COR-L47 (cell line): ENCODE measurements at regions not wholly inside any gene's neighbourhood (a gene's known extent, or its start where the extent isn't known, plus 50 kb on each side); places are given as distances from the start of the nearest gene placed in this dataset.
"Not testable (repeated sequence)": the region's sequence is repeated elsewhere in the genome, so short reads cannot be mapped to it uniquely, and the experiment has no call there.

Experiments
- DNase-seq: peaks from one replicate; lab custom pipeline; 2025; lab: John Stamatoyannopoulos, UW

DNA sequence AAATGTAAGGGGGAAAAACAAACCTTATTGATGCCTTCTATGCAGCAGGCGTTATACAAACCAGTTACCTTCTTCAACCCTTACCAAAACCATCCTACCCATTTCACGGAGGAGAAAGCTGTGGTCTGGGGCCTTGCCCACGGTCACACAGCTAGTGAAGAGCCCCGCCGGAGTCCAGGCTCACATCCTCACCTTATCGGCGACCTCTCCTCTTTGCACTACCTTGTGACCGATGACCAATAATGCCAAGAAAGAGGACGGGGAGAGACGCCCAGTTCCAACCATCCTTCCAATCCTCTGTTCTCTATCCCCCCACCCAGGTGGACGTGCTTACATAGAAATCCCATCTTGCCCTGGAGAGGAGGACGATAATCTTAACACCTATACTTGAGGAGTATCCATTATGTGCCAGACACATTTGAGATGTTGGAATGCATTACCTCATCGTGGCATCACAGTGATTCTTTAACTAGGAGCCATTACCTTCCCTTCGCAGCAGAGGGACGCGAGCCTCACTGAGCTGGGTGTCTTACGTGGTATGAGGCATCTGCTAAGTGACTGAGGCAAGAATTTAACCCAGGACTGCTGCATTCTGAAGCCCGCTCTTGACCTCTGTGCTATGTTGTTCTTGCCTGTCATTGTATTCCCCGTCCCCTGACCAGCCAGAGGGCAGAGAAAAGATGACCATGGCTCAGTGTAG is 253.7 kb upstream of the B3GAT1 start:
- no peak for DNase-seq

DNA sequence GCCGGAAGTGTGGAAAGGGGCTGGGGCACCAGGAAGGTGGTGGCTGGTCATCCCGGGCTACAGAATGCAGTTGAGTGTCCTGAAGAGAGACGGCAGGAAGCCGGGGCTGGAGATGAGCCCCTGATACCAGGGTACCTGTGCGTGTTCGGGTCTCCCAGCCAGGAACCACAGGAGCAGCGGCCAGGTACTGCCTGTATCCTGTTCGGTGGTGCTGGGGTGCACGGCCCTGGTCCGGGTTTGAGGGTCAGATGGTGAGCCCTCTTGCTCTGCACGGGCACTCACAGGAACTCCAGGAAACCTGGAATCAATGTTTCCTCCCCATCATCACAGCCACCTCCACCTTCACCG is 253.1 kb upstream of the B3GAT1 start:
- no peak for DNase-seq

DNA sequence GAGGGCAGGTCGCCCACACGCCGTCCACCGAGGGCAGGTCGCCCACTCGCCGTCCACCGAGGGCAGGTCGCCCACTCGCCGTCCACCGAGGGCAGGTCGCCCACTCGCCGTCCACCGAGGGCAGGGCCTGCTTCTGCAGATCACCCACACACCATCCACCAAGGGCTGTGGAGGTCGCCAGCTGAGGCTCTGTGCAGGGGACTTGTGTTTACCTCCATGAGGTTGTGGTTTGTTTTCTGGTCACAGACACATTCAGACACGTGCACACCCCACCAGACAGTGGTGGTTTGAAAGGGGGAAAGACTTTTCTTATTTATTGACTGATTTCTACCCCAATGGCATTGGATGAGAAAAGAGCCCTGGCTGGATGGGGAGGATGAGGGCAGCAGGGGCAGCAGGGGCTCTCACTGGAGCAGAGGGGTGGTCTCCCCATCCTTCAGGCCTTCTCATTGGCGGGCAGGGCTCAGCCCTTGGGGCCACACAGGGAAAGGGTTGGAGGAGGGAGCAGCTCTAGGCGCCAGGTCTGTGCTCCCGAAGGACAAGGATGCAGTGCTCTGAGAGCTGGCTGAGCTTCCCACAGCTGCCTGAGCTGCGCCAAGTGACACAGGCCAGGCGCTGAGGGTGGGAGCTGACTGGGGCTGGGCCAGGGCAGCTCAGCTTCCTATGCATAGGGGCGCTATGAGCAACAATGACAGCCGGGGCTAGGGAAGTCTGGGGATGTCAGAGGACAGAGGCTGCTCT is 252.6 kb upstream of the B3GAT1 start:
- DNase-seq, result no peak

DNA sequence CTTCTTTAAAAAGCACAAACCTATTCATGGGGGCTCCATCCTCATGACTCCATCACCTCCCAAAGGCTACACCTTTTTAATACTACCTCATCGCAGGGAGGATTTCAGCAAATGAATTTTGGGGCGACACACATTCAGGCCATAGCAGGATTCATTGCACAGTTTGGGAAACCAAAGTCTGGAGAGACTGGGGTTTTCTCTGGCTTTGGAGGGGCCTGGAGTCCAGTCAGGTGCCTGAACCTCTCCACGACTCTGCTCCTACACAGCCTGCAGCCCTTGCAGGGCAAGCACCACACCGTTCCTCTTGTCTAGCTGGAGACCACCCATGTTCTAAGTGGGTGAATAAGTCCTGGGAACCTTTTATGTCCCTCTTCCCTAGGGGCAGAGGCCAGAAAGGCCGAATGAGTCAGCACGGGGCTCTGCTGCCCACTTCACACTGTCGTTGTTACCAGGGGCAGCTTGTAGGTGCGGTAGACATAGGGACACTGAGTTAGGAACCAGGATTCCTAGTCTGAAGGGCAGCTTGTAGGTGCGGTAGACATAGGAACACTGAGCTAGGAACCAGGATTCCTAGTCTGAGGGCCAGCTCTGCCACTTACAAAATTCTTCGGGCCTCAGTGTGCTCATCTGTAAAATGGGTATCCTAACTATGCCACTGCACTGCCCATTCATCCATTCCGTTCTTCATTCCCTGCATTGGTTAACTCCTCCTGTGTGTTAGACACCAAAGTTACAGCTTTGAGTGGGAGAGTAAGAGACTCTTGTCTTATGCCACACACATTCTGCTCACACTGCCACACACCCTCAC is 251.7 kb upstream of the B3GAT1 start:
- DNase-seq, result no peak

DNA sequence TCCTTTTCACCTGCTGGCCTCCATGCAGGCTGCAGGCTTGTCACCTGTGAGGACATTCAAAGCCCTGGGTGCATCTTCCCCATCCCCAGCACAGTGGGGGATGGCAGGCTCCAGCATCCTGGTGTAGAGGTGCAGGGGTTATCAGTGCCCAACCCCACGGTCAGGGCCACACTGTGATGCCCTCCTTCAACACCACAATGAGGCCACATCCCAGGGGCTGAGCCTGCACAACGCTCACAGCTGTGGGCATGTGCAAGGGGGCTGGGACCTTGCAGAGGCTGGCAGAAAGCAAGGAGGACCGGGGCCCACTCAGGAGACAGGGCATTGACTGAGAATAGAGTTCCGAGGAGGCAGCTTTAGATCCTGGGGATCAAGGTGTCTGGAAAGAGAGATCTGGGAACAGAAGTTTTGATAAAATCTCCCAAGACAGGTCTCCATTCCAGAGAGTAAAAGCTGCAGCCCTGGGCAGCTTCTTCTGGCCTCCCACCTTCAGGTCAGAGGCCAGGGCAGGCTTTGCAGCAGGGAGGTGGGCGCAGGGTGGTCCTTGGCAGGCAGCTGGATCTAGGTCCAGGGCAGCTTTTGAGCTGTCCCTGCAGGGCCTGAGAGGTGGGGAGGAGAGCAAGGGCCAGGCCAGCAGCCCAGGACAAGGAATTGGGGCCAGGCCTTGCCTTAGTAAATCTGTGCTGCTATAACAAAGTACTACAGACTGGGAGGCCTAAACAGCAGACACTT is 250.8 kb upstream of the B3GAT1 start:
- no peak for DNase-seq

DNA sequence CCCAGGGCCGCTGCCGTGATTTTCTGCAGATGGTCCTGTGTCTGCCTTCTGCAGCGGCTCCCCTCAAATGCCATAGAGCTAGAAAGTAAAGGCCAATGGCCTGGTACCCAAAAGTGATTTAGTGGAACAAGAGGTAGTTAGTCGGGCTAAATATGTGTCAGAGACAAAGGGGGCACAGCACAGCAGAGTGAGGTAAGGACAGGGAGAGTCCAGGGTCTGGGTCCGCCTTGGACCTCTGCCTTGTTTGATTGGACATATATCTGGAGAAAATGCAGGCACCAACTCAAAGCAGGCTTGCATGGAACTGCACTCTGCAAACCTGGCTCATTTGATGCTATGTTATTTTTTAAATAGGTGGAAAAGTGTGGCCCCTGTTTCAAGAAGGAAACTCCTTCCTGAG is 249.6 kb upstream of the B3GAT1 start:
- DNase-seq, result no peak

DNA sequence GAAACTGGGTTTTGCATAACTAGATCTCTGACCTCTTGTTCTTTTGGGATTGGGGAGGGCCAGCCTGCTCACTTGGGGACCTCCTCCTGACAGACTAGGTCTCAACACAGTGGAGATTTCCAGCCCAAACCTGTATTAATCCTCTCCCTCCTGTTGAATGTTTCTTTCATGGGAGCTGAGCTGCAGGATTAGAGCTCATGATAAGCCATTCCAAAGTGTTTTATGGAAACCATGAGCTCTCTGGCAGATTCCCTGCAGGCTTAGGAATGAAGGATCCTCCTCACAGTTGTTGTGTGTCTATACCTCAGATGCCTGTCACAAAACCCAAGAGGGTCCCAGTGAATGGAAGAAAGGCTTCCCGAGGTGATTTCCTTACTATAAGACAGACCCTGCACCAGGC is 248.4 kb upstream of the B3GAT1 start:
- no peak for DNase-seq

DNA sequence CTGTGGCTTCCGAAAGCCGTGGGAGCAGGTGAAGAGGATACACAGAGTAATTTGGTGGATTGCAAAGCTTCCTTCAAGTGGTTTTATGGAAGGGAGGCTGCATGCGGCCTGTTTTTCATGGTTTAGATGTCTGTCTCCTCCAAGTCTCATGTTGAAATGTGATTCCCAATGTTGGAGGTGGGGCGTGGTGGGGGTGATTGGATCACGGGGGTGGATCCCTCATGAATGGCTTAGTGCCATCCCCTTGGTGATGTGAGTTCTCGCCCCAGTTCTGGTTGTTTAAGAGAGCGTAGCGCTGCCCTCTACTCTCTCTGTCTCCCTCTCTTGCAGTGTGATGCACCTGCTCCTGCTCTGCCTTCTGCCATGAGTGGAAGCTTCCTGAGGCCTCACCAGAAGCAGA is 247.8 kb upstream of the B3GAT1 start:
- DNase-seq, result no peak

DNA sequence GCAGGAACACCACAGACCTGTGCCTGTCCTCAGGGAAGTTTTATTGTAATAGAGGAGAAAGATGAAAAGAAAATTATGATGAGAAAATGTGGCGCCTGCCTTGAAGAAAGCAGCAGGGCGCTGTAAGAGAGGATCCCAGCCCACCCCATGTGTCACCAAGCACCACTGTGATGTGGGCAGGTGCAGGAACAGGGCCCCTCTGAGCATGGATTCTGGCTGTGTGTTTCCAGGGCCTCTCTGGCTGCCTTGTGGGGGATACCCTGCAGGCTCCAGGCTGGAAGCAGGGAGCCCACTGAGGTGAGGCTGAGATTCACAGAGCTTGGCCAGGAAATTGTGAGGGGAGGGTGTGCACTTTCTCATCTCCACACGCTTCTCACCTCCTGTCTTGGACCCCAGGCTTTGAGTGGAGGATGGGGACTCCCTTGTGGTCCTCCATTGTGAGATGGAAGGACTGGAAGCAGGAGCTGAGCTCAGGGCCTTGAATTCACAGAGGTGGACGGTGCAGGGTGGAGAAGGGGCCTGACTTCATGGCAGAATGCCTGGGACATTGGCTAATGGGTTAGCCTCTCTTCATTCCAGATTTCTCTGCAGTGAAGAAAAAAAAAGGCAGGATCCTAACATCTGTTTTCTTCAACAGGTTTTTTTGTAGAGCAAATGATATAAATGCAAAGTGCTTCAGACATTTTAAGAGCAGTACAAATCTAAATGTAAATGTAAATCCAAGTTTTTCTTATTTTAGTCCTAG is 246.6 kb upstream of the B3GAT1 start:
- no peak for DNase-seq

DNA sequence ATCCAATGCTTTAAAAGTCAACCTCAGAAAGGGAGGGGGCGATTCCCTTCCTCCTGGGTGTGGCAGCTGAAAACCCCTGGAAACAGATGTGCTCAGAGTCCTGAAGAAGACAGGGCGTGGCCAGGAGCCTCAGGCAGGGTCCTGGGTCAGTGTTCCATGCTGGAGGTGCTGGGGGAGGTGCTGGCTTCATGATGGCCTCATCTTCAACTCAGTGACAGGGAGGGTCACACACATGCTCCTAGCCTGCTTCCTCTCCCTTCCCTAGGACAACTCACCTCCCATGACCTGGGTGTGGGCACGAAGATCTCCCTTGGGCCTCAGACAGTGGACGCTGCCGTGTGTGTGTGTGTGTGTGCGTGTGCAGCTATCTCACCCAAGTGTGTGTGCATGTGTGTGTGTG is 245.6 kb upstream of the B3GAT1 start:
- DNase-seq, result no peak

DNA sequence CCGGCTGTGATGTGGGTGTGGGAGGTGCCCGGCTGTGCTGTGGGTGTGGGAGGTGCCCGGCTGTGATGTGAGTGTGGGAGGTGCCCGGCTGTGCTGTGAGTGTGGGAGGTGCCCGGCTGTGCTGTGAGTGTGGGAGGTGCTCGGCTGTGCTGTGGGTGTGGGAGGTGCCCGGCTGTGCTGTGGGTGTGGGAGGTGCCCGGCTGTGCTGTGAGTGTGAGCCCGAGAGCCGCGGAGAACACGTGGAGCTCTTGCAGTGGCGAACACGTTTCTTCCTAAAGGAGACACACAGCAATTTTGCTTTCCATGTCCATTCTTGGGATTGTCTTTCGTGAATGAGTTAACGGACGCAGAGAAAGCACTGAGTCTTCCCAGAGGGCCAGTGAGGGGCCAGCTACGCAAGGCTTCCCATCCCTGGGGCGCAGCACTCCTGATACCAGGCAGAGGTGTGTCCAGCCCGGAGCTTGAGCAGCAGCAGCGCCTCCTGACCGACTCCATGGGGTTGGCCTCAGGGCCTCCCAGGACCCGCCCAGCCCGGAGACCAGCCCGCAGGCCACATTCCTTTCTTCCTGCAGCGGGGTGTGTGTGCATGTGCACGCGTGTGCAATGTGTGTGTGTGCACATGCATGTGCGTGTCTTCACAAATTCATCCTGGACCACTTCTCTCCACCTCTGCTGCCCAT is 245.0 kb upstream of the B3GAT1 start:
- no peak for DNase-seq

DNA sequence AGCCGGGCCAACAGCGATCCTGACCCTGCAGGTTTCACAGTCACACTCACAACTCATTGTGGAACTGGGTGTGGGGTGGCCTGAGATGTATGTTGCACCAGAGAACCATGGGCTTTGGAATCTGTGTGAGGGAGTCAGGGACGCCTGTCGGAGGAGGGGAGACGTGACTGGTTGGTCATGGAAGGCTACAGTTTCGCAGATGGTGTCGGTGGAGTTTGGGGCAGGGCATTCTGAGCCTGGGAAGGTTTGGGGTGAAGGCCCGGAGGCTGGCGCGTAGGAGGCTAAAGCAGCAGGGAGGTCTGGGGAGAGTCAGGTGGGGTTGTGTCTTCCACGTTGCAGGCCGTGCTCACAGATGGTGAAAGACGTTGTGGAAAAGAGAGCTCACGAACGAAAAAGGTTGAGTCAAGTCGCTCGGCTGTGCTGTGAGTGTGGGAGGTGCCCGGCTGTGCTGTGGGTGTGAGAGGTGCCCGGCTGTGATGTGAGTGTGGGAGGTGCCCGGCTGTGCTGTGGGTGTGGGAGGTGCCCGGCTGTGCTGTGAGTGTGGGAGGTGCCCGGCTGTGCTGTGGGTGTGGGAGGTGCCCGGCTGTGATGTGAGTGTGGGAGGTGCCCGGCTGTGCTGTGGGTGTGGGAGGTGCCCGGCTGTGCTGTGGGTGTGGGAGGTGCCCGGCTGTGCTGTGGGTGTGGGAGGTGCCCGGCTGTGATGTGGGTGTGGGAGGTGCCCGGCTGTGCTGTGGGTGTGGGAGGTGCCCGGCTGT is 244.2 kb upstream of the B3GAT1 start:
- DNase-seq, result not testable (repeated sequence)

DNA sequence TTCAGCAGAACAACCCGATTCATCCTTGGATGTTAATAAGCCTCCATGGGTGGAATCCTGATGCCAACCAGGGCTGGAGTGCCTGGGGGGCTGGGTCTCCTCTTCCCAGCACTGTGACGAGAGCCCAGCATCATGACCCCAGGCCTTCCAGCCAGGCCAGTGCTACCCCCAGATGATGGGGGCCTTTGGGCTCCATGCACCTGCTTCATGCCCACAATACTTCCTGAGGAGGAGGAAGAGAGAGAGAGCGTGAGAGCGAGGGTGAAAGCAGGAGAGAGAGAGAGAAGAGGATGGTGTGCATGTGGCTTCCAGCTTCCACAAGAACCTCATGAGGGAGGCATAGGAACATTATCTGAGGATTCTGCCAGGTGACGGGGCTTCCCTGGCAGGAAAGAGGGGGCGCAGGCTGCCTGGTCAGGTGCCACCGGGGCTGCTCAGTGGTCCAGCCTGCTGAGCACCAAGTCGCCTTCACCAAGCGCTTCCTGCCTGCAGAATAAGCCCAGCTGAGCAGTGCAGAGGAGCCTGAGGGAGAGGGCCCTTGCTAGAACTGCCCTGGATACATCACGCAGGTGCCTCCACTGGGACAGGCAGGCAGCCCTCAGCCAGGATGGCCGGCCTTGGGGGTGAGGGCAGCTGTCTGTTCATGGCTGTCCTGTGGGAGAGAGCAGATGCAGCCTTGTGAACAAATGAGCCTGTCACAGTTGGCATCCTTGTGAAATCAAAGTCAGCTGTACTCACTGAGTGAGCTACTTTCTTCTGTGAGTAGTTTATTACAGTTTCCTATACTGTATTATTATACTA is 243.3 kb upstream of the B3GAT1 start:
- no peak for DNase-seq

DNA sequence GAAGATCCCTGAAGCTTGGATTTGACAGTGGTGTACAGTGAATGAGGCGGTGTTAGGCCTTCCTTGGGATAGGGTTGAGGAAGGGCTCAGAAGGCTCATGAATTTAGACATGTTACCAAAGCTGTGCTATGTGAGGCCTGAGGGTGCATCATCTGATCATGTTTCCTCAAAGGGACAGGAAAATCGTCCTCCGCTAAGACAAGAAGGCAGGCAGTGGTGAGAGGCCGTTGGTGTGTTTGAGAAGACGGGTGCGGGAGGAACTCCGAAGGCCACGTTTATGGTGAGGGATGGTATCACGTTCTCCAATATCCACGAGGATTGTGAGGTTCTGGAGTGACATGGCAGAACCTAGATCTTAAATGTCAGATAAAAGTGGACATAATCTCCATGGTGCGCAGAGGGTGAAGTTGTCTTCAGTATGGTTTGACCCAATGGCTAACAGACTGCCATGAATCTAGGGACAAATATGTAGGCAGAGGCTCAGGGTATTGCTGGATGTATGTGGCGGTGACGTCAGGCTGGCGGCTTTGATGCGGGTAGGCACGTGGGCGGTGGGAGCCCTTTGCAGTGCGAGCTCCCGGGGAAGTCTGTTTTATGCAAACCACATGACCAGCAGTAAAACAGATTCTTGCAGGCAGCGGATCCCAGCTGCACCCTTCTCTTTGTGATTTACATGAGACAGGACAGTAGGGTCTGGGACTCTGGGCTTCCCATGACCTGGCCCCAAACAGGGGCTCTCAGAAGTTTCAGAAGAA is 242.3 kb upstream of the B3GAT1 start:
- no peak for DNase-seq

DNA sequence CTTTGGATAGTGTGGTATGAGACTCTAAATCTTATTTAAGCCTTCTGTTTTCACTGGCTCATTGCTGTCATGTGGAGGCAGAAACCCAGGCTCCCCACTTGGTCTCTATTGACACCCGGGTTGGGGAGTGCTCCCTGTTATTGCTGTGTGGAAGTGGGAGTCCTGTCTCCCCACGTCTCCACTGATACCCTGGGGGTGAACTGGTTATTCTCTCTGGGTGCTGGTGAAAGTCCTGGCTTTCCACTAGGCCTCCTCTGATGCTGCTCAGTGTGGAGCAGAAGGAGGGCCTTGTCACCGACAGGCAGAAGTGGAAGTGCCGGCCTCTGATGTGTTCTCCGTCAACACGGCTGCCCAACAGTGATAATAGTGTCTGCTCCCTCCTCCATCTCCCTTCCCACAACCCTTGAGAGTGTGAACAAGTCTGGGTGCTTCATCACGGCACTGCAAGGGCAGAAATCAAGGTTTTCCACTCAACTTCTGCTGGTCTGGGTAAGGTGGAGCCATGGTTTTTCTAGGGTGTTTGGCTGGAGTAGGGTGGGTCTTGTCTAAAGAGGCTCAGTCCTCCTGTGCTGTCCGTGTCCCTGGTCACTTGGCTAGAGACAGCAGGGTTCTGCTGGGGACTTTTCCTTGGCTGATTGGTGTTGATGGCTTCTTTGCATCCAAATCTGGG is 240.7 kb upstream of the B3GAT1 start:
- no peak for DNase-seq

DNA sequence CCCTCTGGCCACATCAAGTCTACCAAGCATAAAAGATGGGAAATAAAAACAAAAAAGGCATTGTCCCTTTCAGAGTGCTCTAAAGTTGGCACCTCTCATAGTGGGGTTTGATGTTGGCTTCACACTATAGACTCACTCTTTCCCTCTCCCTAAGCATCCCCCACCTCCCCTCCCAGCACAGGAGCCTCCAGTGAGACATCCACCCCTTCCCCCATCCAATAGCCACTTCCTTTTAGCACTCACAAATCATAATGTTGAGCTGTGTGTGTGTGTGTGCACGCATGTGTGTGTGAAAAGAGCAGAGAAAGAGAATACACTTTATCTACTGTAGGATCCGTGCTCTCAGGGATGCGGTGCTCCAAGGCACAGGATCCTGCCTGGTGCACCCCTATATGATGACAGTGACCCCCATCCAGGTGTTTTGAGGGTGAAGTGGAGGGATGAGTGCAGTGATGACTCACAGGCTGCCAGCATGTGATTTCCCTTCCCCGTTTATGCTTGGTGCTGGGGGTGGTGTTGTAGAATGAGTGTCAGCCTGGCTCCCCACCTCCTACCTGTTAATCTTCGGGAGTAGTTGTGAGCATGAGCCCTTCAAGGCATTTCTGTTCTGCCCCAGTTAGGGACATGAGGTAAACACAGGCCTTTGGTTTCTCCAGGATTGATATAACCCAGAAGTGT is 235.2 kb upstream of the B3GAT1 start:
- DNase-seq, result no peak

DNA sequence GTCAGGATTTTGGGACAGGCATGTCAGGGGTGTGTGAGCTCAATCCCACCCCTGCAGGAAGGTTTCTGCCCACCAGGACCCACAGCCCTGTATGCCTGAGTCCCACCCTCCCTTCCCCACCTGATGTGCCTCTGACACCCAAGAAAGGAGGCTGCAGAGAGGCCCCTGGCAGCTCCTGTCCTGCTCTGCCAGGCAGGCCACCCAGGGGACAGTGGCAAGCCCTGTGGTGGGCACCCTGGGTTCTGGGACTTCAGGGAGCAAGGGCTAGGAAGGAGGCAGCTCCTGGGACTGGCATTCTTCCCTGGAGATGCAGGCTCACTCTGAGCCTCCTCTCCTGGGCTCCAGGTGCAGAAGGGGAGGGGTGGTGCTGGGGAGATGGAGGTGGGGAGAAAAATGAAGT is 234.5 kb upstream of the B3GAT1 start:
- no peak for DNase-seq

DNA sequence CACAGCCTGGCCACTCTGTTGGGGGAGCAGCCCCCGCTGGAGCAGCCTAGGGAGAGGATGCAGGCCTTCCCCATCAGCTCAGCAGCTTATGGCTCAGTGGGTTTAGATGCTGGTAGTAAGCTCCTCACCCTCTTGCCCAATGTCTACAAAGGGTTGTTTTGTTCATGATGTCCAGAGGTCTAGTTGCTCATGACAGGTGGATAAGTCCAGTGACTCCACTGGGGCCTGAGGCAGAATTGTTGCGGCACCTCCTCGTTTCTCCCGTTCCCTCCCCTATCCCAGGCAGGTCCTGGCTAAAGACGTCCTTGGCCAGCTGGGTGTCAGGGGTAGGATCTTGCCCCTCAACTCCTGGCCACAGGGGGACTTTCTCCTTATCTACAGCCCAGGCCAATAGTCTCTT is 233.5 kb upstream of the B3GAT1 start:
- DNase-seq, result no peak
